ENCODE measurements at regions not wholly inside any gene's neighbourhood (a gene's known extent, or its start where the extent isn't known, plus 50 kb on each side); places are given as distances from the start of the nearest gene placed in this dataset.

GRCh38 chr6:126605089-126605488, 265.2 kb downstream of the CENPW start:
- no peak for TF ChIP-seq CTCF (conservative IDR thresholded peaks at IDR 0.05 in 1 of 2, IDR thresholded peaks at IDR 0.05 in 1 of 2; ENCODE audit: low read depth in 1 of 2, low read length in 2 of 2)
- TF ChIP-seq EZH2 (IDR thresholded peaks at IDR 0.05; ENCODE audit: low read length, missing control alignments) = no peak
